ENCODE measurements at regions not wholly inside any gene's neighbourhood (a gene's known extent, or its start where the extent isn't known, plus 50 kb on each side); places are given as distances from the start of the nearest gene placed in this dataset.

- POLR2A ChIA-PET (ENCODE audit: unreplicated experiment), result no interaction called here
- TF ChIP-seq CEBPB (IDR thresholded peaks at IDR 0.05; ENCODE audit: low read depth, low read length), result no peak
- no peak for TF ChIP-seq RCOR1 (IDR thresholded peaks at IDR 0.05; ENCODE audit: insufficient replicate concordance, low read length)
- TF ChIP-seq BHLHE40 (IDR thresholded peaks at IDR 0.05; ENCODE audit: low read depth, low read length), result no peak
- no peak for TF ChIP-seq NFE2L2 (IDR thresholded peaks at IDR 0.05; ENCODE audit: low read depth, low read length)
- no peak for TF ChIP-seq CHD1 (IDR thresholded peaks at IDR 0.05; ENCODE audit: low read depth, low read length)
- TF ChIP-seq FOS (IDR thresholded peaks at IDR 0.05; ENCODE audit: low read depth, low read length), result no peak
- no peak for TF ChIP-seq CTCF (conservative IDR thresholded peaks at IDR 0.05; ENCODE audit: low read depth, low read length)
- no peak for TF ChIP-seq POLR2A (IDR thresholded peaks at IDR 0.05; ENCODE audit: low read depth, low read length)
- TF ChIP-seq MAZ (IDR thresholded peaks at IDR 0.05; ENCODE audit: borderline replicate concordance, low read depth, low read length), result no peak
- no peak for TF ChIP-seq USF2 (IDR thresholded peaks at IDR 0.05; ENCODE audit: low read depth, low read length)
- no peak for TF ChIP-seq RAD21 (IDR thresholded peaks at IDR 0.05; ENCODE audit: low read length)
- TF ChIP-seq, protein P1, sequence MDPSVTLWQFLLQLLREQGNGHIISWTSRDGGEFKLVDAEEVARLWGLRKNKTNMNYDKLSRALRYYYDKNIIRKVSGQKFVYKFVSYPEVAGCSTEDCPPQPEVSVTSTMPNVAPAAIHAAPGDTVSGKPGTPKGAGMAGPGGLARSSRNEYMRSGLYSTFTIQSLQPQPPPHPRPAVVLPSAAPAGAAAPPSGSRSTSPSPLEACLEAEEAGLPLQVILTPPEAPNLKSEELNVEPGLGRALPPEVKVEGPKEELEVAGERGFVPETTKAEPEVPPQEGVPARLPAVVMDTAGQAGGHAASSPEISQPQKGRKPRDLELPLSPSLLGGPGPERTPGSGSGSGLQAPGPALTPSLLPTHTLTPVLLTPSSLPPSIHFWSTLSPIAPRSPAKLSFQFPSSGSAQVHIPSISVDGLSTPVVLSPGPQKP (IDR thresholded peaks at IDR 0.05; ENCODE audit: borderline replicate concordance, low read depth, low read length), result no peak
- no peak for TF ChIP-seq MXI1 (IDR thresholded peaks at IDR 0.05; ENCODE audit: borderline replicate concordance, low read depth, low read length)
- no peak for TF ChIP-seq MAFK (IDR thresholded peaks at IDR 0.05; ENCODE audit: low read depth, low read length)
- no peak for TF ChIP-seq SMC3 (IDR thresholded peaks at IDR 0.05; ENCODE audit: low read depth, low read length)
- TF ChIP-seq RFX5 (IDR thresholded peaks at IDR 0.05; ENCODE audit: low read depth, low read length), result no peak
- Histone ChIP-seq H3K4me2 (ENCODE audit: low read depth, low read length) (no peak overlapping the region), H3K79me1 (ENCODE audit: low read depth in 1 of 2, low read length in 2 of 2) (no peaks in the 10 kb centered on the region), H3K9ac (ENCODE audit: low read depth, low read length) (no peak overlapping the region), H3K18ac (ENCODE audit: low read depth, low read length) (no peak overlapping the region), H2BK5ac (ENCODE audit: low read depth, low read length, poor library complexity, severe bottlenecking) (no peak overlapping the region), H2BK15ac (ENCODE audit: low read depth, low read length) (no peak overlapping the region), H2BK120ac (ENCODE audit: low read depth, low read length) (no peak overlapping the region), H3K36me3 (ENCODE audit: control insufficient read depth, insufficient read depth, low read length) (no peaks in the 10 kb centered on the region), H3K4ac (ENCODE audit: low read depth, low read length) (no peak overlapping the region), H3K23ac (ENCODE audit: low read depth, low read length) (no peak overlapping the region), H4K20me1 (ENCODE audit: insufficient read depth, low read length) (no peaks in the 10 kb centered on the region), H2BK20ac (ENCODE audit: low read depth, low read length) (no peak overlapping the region), H3K27me3 (ENCODE audit: control insufficient read depth, insufficient read depth, low read length) (no peaks in the 10 kb centered on the region), H2AK5ac (ENCODE audit: low read depth, low read length) (no peak overlapping the region), H3K4me3 (ENCODE audit: insufficient read depth, low read depth, low read length) (no peak overlapping the region), H3K14ac (replicated peaks; ENCODE audit: low read depth, low read length) (no peak overlapping the region), H4K91ac (ENCODE audit: insufficient read depth, low read depth, low read length) (no peak overlapping the region), H4K8ac (ENCODE audit: low read depth in 2 of 2, low read length in 2 of 2) (no peak overlapping the region), H2AFZ (replicated peaks; ENCODE audit: low read length, poor library complexity) (no peak overlapping the region), H2AK9ac (replicated peaks; ENCODE audit: low read depth, low read length, poor library complexity) (no peak overlapping the region), H4K5ac (ENCODE audit: low read depth, low read length) (no peak overlapping the region), H3K56ac (ENCODE audit: extremely low read depth, insufficient read depth, low read length) (no peak overlapping the region), H3K27ac (ENCODE audit: insufficient read depth, low read length) (no peak overlapping the region), H3K9me3 (ENCODE audit: control insufficient read depth, insufficient read depth, low read length) (no peaks in the 10 kb centered on the region), H3K4me1 (ENCODE audit: control insufficient read depth, insufficient read depth, low read length) (no peaks in the 10 kb centered on the region), H3K9me1 (ENCODE audit: insufficient read depth, low read length) (no peaks in the 10 kb centered on the region)
- dilution Hi-C loops (cut with HindIII; ENCODE audit: low sequenced_read_pairs, unreplicated experiment) (no loop called here), intact Hi-C loops (cut with micrococcal nuclease) (no loop called here), in situ Hi-C loops (cut with MboI; ENCODE audit: low sequenced_read_pairs) (no loop called here)
- no peak for ATAC-seq (ENCODE audit: low read depth)
- BruUV-seq (replicated peaks), result no TSS peak
- DNase-seq, result no peak
- CTCF ChIA-PET, result no interaction called here
These were observed 594.1 kb upstream of the FTMT start for GRCh38 chr5:121257621-121258020.

Data from IMR-90 (cell line).